Activated T-cell treated with anti-CD3 and anti-CD28 coated beads, Interleukin-2, amount 50 U/mL, for 1 hour (primary cell): ENCODE measurements at regions not wholly inside any gene's neighbourhood (a gene's known extent, or its start where the extent isn't known, plus 50 kb on each side); places are given as distances from the start of the nearest gene placed in this dataset.
"Not testable (repeated sequence)": the region's sequence is repeated elsewhere in the genome, so short reads cannot be mapped to it uniquely, and the experiment has no call there.

ENCODE experiments used
- DNase-seq: peaks from one replicate; pipeline ENCODE4 v3.0.0-alpha.2; 2020

DNA sequence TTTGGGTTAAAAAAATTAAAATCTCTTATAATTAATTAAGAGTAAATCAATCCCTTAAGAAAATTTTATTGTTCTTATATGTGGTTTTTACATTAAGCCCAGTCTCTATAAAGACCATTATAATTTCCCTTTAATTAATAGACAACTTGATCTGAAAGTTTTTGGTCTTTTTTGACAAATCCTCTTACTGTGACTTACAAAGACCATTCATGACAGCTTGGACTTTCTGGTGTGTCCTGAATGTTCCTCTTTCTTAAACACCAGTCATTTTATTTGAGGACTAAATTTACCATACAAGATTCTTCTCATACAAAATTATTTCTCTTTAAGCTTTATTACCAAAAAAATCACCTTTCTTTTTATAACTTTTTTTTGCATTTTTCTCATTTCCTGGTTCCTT lies 368.3 kb downstream of the ADGRD1 start:
- no peak for DNase-seq

DNA sequence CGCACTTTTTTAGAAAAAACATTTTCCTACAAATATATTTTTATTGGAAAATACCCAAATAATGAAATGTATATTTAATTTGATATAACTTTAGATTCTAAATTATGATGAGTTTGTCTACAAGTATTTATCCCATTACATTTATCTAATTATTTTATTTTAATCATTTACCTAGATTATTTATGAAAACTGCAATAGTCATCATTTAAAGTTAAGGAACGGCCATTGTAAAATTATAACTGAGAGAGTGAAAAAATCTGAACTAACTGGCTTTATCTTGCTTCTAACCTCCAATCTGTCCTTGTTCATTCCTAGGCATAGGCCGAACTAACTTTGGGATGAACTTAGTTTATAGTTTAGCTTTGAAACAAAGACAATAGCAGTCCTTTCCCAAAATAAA lies 368.8 kb downstream of the ADGRD1 start:
- DNase-seq, result not testable (repeated sequence)

DNA sequence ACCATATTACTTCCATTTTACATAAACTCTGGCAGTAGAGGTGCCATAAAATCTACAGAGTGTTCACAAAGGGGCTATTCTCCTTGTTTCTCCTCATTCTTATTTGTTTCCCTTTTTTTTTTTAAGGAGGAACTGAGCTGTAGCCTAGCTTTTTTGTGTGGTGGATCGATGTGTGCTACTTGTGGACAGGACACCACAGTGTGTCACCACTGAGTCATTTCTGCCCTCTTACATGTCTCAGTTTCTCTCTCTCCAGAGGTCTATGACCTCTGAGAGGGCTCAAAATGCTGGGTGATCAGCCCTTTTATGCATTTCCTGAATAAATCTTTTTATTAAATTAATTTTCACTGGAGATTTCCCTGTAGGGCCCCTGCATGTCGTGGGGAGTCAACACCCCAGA lies 370.2 kb downstream of the ADGRD1 start:
- DNase-seq, result no peak

DNA sequence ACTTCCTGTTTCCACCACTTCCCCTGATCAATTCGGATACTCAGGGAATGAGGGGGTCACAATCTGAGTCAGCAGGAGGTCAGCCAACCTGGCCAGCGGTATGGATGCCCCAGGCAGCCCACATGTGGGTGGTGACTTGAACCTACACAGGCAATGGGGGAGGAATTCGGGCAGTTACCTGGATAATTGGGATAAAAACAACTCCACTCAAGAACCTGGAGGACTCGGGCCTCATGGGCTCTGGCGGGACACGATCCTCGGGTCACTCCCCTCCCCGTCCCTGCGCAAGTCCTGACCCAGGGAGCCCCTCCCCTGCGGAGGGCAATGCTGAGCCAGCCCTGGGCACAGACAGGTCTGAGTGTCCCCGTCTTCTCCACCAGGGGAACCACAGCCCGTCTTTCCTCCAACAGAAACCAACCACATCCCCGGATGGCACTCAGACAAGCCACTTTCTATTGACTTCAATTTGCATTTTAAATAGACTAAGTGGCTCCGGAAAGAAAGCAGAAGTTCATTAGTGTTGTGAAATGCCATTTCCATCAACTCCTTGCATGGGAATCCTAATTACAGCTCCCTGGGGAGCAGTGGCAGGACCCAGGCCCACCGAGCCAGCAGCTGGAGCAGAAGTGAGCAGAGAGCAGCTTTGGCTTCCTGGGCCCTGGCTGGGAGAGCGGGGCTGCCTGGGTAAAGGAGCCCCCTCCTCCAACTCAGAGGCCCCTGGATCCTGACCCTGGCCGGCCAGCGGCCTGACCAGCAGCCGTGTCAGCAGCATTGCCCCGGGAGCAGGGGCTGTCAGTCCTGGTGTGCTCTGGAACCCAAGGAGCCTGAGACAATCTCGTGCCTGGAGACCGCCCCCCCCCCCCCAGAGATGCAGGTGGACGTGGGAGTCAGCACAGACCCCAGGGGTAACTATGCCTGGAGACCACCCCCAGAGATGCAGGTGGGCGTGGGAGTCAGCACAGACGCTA lies 374.1 kb downstream of the ADGRD1 start:
- no peak for DNase-seq

DNA sequence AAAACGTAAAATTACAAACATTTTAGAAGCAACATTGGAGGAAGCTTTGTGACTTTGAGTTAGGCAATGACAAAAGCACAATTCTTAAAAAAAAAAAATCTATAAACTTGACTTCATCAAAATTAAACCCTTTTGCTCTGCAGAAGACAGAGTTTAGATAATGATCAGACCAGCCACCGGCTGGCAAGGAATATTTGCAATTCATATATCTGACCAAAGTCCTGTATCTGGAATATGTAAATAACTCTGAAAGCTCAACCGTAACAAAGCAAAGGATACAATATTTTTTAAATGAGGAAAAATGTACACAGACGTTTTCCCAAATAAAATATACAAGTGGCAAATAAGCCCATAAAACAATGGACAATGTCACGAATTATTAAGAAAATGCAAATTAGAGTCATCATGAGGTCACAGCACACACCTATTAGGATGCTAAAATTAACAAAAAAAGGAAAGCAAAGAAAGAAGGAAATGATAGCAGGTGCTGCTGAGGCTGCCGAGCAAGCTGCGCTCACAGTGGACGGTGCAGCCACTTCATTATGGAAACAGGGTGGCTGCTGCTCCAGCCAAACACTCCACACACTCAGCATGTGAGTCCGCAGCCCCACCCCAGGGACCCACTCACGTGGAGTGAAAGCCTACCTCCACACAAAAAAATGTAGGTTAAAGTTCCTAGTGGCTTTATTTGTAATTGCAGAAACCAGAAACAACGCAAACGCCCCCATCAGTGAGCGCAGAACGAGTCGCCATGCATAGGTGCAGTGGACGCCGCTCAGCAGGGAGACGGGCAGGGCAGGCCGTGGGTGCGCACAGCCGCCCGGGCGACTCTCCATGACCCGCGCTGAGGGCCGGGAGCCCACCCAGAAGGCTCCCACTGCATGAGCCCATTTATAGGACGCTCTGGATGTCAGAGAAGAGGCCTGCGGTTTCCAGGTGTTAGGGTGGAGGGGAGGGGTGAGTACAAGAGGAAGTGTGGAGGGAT lies 375.4 kb downstream of the ADGRD1 start:
- not testable (repeated sequence) for DNase-seq

DNA sequence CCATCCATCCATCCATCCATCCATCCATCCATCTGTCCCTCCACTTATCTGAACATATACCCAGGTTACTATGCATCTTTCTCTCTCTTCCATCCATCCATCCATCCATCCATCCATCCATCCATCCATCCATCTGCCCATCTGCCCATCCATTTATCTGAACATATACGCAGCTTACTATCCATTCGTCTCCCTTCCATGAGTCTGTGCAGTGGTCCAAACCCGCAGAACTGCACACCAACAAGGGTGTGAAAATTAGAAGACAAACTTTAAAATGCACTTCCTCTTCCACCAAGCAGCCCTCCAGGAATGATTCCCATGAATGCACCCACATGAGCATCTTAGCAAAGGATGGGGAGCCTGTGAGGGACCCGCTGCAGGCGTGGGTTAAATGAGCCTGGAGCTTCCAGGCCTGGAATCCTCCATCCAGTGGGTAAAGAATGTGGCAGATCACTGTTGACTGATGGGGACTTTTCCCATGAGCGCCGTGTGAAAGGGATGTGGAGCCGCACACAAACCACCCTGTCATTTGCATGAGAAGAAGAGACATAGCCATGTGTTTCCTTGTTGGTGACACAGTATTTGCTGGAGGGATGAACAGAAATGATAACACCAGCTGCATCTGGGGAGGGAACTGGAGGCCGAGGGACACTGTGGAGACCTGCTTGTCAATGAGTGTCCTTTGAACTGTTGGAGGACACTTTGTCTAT lies 376.6 kb downstream of the ADGRD1 start:
- no peak for DNase-seq

DNA sequence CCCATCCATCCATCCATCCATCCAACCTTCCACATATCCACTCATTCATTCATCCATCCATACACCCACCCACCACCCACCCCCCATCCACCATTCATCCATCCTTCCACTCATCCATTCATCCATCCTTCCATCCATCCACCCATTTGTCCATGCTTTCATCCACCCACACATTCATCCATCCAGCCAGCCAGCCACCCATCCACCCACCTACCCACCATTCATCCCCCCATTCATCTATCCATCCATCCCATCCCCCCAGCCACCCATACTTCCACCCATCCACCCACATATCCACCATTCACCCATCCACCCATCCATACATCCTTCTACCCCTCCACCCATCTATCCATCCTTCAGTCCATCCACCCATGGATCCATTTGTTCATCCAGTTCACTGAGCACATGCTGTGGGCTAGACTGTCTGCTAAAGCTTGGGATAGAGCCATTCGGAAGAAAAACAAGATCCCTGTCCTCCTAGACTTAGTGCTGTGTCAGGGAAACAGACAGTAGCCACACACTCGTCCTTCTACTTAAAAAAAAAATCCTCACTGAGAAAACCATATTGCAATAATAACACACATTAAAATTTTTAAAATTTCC lies 377.5 kb downstream of the ADGRD1 start:
- no peak for DNase-seq

DNA sequence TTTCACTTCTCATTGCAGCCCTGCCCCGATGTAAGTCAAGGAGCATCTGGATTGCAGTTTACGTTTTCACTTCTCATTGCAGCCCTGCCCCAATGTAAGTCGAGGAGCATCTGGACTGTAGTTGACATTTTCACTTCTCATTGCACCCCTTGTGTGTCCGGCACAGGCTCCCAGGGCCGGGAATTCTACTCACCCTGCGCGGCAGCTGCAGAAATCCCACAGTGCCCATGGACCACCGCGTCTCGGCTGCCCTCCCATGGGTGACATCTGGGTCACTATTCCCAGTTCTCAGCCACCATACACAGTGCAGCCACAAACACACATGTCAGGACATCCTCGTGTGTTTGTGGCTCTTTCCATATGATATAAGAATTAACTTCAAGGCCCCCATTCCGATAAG lies 378.5 kb downstream of the ADGRD1 start:
- no peak for DNase-seq

DNA sequence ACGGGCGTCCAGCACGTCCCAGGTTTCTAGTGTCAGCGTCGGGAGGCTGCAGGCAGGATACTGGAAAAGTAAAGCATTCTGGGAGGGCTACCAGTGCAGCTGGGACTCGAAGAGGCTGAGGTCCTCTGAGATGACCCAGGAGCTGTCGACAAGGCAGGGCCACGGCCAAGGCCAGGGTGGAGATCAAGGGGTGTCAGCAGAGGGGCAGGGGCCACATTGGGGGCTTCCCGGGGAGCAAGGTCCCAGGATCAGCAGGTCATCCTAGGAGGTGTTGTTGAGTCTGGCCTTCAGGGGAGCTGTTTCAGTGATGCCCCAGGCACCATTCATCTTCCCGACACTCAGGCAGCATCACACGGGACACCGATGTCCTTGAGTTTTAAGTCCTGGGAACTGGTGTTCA lies 377.8 kb upstream of the SFSWAP start:
- DNase-seq, result no peak

DNA sequence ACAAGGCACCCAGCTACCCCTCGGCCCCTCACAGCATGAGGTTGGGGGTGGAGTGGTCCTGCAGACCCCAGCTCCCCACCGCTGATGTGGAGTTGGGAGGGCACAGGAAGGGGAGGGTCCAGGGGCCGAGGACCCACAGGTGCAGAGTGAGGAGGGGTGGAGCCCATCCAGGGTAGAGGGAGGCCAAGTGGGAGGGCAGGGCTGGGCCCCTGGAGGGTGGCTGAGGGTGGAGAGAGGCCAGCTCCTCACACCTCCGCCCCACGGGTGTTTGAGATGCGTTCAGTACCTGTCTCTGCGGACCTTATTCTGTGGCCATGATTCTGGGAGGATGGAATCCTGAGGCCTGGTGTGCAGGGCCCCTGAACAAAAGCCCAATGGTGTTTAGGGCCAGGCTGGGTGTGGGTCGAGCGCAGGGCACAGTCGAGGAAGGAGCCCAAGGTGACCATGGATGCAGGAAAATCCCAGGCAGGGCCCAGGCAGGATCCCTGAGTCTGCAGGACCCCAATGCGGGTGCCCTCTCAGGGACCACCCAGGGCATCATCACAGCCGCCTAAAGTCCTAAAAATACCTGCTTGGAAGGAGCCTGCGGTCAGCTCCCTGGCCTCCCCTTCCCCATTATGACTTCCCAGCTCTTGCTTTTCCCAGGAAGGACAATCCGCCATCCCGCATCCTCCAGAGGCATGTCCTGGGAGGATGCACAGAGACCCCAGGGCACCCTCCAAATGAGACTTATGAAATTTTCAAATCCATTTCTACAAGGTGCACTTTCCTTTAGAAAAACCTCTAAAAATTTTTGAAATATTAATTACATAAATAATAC lies 377.1 kb upstream of the SFSWAP start:
- no peak for DNase-seq

DNA sequence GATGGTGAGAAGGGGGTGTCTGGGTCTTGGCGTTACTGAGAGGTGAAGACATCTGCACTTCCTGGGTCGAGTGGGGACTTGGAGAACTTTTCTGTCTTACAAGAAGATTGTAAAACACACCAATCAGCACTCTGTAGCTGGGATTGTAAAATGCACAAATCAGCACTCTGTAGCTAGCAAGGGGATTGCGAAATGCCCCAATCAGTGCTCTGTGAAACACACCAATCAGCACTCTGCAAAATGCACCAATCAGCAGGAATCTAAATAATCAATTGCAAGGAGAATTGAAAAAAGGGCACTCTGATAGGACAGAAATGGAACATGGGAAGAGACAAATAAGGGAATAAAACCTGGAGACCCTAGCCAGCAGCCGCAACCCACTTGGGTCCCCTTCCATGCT lies 376.1 kb upstream of the SFSWAP start:
- no peak for DNase-seq

DNA sequence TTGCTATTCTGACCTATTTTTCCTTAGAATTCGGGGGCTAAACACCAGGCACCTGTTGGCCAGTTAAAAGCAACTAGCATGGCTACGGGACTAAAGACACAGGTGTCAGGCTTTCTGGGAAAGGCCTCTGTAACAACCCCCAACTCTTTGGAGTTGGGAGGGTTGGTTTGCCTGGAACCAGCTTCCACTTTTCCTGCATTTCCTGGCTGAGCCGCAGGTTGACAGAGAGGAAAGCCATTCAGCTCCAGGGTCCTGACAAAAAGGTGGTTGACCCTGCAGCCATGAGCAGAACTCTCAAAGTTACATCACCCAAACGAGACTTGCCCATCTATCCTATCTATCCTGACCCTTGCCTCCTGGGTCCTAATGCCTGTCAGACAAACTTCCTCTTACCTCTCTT lies 375.4 kb upstream of the SFSWAP start:
- DNase-seq, result no peak

DNA sequence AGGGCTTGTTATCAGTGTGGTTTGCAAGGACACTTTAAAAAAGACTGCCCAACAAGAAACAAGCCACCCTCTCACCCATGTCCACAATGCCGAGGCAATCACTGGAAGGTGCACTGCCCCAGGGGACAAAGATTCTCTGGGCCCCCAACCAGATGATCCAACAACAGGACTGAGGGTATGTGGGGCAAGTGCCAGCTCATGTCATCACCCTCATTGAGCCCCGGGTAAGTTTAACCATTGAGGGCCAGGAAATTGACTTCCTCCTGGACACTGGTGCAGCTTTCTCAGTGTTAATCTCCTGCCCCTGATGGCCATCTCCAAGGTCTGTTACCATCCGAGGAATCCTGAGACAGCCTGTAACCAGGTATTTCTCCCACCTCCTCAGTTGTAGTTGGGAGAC lies 373.0 kb upstream of the SFSWAP start:
- DNase-seq, result not testable (repeated sequence)

DNA sequence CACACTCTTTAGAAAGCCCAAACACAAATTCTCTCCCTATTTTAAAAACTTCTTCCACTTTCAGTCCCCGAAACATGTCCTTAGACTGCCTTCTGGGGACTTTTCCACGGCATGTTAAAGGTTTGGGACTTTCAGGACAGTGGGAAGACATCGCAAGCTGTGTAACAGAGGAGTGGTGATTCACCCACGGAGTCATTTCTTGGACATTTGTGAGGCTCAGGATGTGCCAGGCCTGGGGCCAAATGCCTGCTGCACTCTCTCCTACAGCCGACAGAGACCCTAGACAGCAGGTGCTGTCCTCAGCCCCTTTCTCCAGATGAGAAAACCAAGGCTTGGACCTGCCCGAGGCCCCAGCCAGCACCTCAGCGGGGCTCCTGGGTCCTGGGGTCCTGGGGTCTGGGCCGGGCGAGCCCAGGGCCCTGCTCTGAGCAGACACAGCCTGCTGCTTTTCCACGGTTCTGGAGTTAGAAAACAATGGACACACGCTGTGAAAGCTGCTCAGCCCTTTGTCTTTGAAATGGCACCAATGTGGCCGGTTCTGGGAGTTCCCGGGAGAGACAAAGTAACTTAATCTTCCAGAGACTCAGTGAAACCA lies 370.2 kb upstream of the SFSWAP start:
- no peak for DNase-seq

DNA sequence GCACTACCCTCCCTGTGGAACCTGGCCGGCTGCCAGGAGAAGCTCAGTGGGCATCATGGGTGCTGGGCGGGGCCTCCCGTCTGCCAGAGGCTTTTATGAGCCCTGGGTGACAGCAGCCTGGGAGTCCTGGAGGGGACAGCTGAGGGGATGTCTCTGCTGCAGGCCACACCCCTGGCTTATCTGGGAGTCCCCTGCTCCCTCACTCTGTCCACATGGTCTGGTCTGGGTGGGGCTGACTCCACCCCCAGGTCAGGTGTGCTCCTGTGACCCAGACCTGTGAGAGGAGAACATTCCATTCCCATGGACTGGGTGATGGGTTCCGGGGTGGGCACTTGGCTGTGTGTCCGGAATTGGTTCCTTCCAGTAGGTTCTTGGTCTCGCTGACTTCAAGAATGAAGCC lies 369.3 kb upstream of the SFSWAP start:
- DNase-seq, result not testable (repeated sequence)

DNA sequence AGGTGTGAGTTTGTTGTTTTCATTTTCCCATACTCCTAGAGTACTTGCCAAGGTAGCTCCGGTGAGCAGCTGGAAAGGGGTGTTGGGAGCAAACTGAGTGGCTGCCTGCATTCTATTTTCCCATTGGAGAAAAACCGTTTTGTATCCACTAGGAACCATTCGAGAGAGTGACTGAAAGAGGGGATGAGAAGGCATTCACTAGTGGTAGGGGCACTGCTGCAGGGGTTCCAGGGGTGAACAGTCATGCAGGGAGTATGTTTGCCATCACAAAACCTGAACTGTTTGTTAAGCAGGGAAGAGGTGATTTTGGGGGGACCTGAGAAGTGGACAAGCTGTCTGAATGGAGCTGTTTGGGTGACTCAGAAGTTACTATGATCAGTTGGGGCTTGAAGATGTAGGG lies 367.5 kb upstream of the SFSWAP start:
- DNase-seq, result not testable (repeated sequence)

DNA sequence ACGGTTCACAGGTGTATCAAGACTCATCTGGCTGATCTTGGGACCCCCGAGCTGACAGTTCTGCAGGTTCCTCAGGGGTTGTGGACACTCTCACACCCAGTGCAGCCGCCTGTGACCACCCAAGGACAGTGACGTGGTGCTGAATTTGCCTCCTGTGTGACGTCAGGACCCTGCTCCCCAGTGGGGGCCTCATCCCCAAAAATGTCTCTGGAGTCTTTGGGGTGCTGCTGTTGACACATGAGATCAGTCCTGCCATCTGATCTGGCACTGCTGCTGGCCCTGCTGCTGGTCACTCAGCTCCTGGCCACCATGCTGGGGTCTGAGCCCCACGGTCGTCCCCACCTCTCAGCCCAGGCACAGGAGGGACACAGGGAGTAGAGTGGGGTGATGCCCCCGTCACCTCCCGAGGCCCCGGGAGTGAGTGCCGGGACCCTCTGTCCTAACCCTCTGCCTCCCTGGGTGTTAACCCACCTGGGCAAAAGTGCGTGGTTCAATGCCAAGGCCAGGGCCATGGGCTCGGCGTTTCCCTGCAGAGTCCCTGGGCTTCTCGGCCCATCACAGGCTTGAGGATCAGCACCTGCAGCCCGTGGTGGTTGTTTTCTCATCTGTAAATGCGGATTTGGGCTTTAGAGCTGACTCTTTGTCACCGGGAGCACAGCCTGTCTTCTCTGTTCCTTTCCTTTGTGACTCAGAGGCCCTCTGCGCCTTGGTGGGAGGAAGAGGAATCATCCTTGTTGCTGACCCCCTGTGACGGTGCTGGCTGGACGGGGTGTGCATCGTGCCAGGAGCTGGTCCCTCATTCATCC lies 366.0 kb upstream of the SFSWAP start:
- not testable (repeated sequence) for DNase-seq

DNA sequence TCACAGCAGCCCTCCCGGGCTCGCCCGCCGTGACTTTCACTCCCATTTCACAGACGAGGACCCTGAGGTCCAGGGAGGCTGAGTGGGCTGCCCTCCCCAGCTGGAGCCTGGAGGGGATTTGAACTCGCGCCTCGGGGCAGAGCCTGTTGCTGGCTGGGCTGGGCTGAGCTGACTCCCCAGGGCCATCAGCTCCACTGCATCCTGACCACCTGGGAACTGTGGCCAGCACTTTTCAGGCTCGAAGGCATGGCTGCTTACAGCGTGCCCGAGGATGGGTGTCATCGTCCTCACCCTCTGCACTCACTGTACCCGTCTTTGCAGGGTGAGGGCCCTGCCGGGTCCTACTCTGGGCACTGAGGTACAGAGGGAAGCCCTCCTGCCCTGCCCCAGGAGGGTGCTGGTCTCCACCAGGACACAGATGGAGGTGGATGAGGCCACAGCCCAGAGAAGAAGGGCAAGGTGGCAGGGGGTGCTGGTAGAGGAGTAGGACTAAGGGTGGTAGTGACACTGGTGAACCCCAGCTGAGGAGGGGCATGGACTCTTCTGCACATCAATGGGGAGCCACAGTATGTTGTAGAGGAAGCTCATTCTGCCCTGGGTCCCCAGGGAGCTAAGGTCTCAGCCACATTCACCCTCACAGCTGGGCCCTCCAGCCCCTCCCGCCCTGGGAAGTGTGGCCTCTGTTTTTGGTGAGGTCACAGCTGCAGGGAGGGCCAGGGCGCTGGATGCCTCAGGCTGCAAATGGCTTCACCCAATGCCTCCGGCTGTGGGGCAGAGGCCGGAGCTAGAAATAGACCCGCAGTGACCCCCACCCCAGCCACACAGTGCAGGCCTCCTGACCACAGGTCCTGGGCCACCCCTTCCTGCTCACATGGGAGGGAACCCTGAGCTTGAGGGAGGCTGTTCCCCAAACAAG lies 365.1 kb upstream of the SFSWAP start:
- no peak for DNase-seq
